ENCODE measurements at regions not wholly inside any gene's neighbourhood (a gene's known extent, or its start where the extent isn't known, plus 50 kb on each side); places are given as distances from the start of the nearest gene placed in this dataset.
A peak's percentile ranks its signal among the peaks of the same experiment; 100 is the strongest.

- TF ChIP-seq ZEB1 (IDR thresholded peaks at IDR 0.05; ENCODE audit: insufficient replicate concordance, low read depth): no peak
- TF ChIP-seq ATF4 (CRISPR knock-in tag; IDR thresholded peaks at IDR 0.05): no peak
- no peak for TF ChIP-seq NFYB (CRISPR knock-in tag; IDR thresholded peaks at IDR 0.05)
- no peak for TF ChIP-seq AHR (CRISPR knock-in tag; IDR thresholded peaks at IDR 0.05)
- TF ChIP-seq RBFOX2 (IDR thresholded peaks at IDR 0.05; ENCODE audit: low read depth, low read length): no peak
- no peak for TF ChIP-seq ATAD3A (CRISPR knock-in tag; IDR thresholded peaks at IDR 0.05)
Measured at GRCh38 chr10:51000976-51001375, 73.3 kb upstream of the PRKG1 start (continued).

- intact Hi-C loops (cut with micrococcal nuclease; ENCODE audit: unreplicated experiment) (loop anchor here (2.0 kb wide), 1 partner anchor 1211 kb away; no protein-coding TSS in a partner anchor), in situ Hi-C loops (cut with HindIII; ENCODE audit: extremely low pct_ligation_motif_present, low pct_unique_long_range_greater_than_20kb) (loop anchor here (25.0 kb wide), 1 partner anchor 1211 kb away; no protein-coding TSS in a partner anchor)
- no peak overlapping the region for H3K4me2 ChIP-seq (ENCODE audit: low read depth, low read length)
- H3K79me2 ChIP-seq (ENCODE audit: insufficient read depth, low read length): no peaks in the 10 kb centered on the region
- WGBS (ENCODE audit: low lambda C conversion rate): 2% methylated on average over 1 of the region's 1 CpG
- H3K4me3 ChIP-seq (replicated peaks in 1 of 3; ENCODE audit: insufficient read depth in 1 of 3, low read depth in 2 of 3, low read length in 3 of 3): no peak overlapping the region
- no TSS peak for BruUV-seq (replicated peaks)
- CTCF ChIA-PET (ENCODE audit: low intra/inter-chr PET ratio, low total read pairs): interaction anchor here (0.9 to 1.3 kb wide), 2 partner anchors 64 to 212 kb away, joined by 3 to 4 read pairs; no protein-coding TSS in a partner anchor
- no peaks in the 10 kb centered on the region for H3K4me1 ChIP-seq (ENCODE audit: insufficient read depth, low read length)
- peak; percentile 71 for ATAC-seq
- no peak overlapping the region for H3K9ac ChIP-seq (ENCODE audit: insufficient read depth, low read depth, low read length)
- H3K36me3 ChIP-seq (replicated peaks in 1 of 2; ENCODE audit: control insufficient read depth in 1 of 2, insufficient read depth in 2 of 2, low read length in 2 of 2): no peaks in the 10 kb centered on the region
- no peak overlapping the region for H2AFZ ChIP-seq (ENCODE audit: low read length)
- H4K20me1 ChIP-seq (ENCODE audit: insufficient read depth, low read length): no peaks in the 10 kb centered on the region
- H3K27ac ChIP-seq (ENCODE audit: extremely low read length, insufficient read depth, low read length): no peak overlapping the region
- DNase-seq (ENCODE audit: low spot score): no peak
- peaks cover 0 to 15% of the 10 kb centered on the region in 2 experiments; a peak in 3 of 5 replicates for H3K27me3 ChIP-seq (ENCODE audit: control insufficient read depth in 1 of 2, insufficient read depth in 2 of 2, low read length in 2 of 2)
- POLR2A ChIA-PET: no interaction called here
- no peaks in the 10 kb centered on the region for H3K9me3 ChIP-seq (ENCODE audit: low read length)
- TF ChIP-seq BCLAF1 (IDR thresholded peaks at IDR 0.05): no peak
- no peak for TF ChIP-seq ZNF850 (CRISPR knock-in tag; conservative IDR thresholded peaks at IDR 0.05)
- no peak for TF ChIP-seq MIER3 (CRISPR knock-in tag; IDR thresholded peaks at IDR 0.05; ENCODE audit: borderline replicate concordance)
- no peak for TF ChIP-seq GTF2F1 (IDR thresholded peaks at IDR 0.05; ENCODE audit: low read length)
- peak; percentile 40 for TF ChIP-seq CTCF (CRISPR knock-in tag; IDR thresholded peaks at IDR 0.05)
- TF ChIP-seq STAG1 (CRISPR knock-in tag; IDR thresholded peaks at IDR 0.05): peak; percentile 39
- TF ChIP-seq NFATC3 (CRISPR knock-in tag; IDR thresholded peaks at IDR 0.05): no peak
- TF ChIP-seq ZNF207 (IDR thresholded peaks at IDR 0.05; ENCODE audit: borderline replicate concordance): no peak
- FAIRE-seq: no peak
Measured at GRCh38 chr10:51001587-51001986, 72.7 kb upstream of the PRKG1 start.
